Bone marrow (tissue), 2 donors: ENCODE measurements at regions not wholly inside any gene's neighbourhood (a gene's known extent, or its start where the extent isn't known, plus 50 kb on each side); places are given as distances from the start of the nearest gene placed in this dataset.

ENCODE experiments used
- DNase-seq, 2 donors: peaks; one replicate each; lab custom pipeline; 2025; lab: John Stamatoyannopoulos, UW

DNA sequence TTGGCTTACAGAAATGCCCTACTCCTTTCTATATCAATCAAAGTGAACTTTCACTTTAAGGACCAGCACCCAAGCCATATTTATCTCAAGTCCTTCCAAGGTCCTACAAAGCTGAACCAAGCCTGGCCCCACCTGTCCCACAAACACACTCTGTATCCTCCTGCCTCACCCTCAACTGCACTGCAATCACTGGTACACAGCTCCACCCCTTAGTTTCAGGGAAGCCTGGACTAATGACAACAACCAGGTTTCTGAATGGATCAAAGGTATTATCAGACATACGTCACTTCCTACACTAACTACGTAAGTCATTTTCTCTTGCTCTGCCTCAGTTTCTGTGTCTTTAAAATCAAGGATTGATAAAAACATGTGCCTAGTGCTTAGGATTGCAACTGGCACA, 205.6 kb upstream of the HS3ST1 start:
- DNase-seq = no peak

DNA sequence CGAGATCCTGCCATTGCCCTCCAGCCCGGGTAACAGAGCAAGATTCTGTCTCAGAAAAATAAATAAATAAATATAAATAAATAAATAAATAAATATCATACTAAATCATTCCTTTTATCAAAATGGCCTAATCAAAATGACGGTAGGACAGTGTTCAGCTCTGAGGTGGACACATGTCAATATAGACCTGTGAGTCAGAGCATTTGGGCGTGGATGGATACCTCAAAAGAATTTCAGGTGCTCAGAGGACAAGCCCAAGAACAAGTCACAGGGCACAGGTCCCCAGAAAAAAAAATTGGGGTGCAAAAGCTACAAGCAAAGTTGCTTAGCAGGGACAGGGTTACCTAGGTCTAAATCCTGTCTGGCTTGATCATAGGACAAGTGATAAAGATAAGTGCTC, 204.7 kb upstream of the HS3ST1 start:
- no peak for DNase-seq

DNA sequence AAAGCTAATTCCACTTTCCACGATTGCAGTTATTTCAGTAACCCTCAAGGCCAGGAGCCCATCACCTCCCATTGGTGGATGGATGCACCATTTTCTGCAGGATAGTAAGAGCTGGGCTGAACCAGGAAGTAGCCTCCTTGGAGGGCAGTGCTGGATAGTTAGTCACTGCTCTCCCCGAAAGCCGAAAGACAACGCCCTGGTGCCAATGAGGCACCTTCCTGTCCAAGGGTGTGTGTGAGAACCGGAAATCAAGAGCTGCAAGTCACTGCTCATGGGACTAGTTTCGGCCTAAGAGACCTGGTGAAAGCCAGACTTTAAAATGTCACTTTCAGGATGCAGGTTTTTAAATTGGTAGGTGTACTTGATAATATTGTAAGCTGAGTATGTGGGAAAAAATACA, 203.8 kb upstream of the HS3ST1 start:
- no peak for DNase-seq

DNA sequence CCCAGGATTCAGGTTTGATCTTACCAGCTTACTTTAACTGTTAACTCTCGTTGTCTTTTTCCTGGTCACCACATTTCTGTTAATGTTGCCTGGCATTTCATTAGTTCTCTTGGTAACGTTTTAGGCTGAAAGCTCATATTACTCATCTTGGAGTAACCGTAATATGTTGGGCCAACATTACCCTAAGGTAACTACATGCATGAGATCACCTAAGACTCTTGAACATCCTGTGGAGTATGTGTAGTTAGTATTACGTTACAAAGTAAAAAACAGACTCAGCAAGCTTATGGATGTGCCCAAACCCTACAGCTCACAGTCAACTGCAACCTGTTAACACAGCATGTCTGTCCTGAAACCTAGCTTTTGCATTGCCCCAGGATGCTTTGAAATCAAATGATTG, 203.3 kb upstream of the HS3ST1 start:
- no peak for DNase-seq

DNA sequence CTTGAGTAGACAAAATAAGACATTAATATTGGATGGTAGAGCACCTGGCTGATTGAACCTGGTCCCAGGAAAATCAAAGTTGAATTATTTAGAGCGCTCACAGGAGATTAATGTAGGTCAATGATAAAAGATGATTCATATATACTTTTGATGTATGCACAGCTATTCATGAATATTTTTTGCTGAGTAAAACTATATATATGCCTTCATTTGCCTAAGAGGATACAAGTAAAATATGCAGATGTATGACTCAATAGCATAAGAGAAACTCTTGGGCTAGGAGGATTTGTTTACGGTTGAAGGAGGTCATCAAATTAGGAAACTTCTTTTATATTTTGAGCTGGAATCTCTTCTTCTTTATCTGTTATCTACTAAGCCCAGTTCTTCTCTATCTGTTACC, 202.7 kb upstream of the HS3ST1 start:
- DNase-seq = no peak

- DNase-seq = no peak
Measured at GRCh38 chr4:11628093-11628725, 199.5 kb upstream of the HS3ST1 start.

DNA sequence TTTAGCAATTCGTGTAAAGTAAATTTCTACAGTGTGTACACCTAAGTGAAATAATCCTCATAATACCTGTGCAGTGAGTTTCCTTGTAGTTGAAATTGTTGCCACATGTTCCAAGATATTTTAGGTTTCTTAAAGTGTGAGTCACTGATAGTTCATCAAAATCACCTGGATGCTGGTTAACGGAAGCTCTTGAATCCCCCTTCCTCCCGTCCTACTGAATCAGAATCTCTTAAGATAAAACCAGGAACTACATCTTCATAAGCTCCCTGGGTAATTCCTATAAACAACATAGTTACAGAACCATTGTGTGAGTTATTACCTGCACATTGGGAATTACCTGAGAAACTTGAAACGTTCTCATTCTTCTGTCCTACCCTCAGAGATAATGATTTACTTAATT, 197.4 kb upstream of the HS3ST1 start:
- no peak for DNase-seq

- no peak for DNase-seq
Measured at GRCh38 chr4:11625211-11625610, 196.5 kb upstream of the HS3ST1 start.

GRCh38 chr4:11624370-11624769, 195.7 kb upstream of the HS3ST1 start:
- DNase-seq = no peak

GRCh38 chr4:11623726-11624037, 195.0 kb upstream of the HS3ST1 start:
- no peak for DNase-seq

- no peak for DNase-seq
Measured at GRCh38 chr4:11622961-11623725, 194.4 kb upstream of the HS3ST1 start.

DNA sequence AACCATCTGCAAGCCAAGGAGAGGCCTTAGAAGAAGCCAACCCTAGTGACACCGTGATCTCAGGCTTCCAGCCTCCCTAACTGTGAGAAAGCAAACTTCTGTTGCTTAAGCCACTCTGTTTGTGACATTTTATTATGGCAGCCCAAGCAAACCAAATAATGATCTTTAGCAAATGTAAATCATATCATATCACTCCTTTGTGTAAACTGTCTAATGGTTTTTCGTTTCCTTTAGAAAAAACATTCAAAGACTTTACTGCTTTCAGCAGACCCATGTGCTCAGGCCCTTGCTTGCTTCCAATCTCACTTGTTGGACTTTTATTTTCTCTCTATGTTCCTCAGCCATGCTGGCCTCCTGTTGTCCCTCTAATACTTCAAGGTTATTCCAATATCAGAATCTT, 192.2 kb upstream of the HS3ST1 start:
- DNase-seq = no peak

GRCh38 chr4:11618666-11619282, 190.1 kb upstream of the HS3ST1 start:
- no peak for DNase-seq

DNA sequence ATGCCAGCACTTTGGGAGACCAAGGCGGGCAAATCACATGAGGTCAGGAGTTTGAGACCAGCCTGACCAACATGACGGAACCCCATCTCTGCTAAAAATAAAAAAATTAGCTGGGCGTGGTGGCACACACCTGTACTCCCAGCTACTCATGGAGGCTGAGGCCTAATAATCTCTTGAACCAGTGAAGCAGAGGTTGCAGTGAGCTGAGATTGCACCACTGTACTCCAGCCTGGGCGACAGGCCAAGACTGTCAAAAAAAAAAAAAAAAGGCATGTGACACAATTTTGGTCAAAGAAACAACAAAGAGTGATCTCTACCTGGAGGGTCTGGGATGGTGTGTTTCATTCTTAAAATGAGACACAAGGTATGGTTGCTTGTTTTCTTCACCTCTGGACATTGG, 188.2 kb upstream of the HS3ST1 start:
- DNase-seq = no peak

DNA sequence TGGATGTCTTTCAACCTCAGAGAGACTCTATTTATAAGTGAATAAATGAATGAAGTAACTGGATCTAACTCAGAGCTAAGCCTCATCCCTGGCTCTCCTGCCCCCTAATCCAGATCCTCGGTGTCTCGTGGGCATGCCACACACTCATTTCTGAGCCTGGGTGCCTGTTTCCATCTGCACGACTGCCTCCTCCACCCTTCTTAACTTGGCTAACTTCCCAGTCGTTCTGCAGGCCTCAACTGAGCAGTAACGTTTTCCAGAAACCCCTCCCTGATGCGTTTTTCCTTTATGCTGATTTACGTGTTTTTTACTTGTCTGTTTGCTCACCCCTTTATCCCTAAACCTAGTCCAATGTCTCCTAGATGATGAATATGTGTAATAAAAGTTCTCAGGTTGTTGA, 186.9 kb upstream of the HS3ST1 start:
- DNase-seq = no peak

DNA sequence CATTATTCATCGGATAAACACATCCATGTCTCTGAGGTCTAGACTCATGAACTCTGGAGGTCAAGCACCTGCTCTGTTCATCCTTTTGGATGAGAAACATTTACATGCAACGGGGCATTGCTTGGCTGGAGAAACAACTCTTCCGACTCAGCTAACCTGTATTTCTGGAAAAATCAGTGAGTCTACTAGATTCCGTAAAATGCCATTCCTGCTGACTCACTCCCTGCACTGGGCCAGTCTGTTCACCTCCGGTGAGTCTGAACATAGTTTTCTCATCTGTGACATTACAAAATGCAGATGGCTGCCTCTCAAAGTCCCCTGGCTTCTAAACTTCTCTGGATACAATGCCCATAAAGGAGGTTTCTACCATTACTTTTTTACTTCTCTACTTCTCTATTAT, 185.7 kb upstream of the HS3ST1 start:
- no peak for DNase-seq

GRCh38 chr4:11611868-11612267, 183.2 kb upstream of the HS3ST1 start:
- no peak for DNase-seq

GRCh38 chr4:11609751-11610150, 181.1 kb upstream of the HS3ST1 start:
- no peak for DNase-seq

DNA sequence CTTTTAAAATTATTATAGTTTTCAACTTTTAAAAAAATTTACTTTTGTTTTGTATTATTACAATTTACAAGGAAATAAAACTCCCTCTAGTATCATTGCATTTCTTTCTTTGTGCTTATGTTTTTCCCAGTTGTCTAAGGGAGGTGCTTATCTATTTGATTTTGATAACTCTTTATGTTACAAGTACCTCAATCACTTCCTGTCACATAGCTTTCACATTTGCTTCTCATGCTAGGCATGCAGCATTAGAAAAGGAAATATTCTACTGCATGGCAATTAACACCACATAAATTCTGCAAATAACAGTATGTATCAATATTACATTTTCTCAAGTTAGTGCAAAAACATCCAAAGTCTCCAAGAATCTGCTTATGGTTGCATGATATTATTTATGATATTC, 180.3 kb upstream of the HS3ST1 start:
- no peak for DNase-seq

DNA sequence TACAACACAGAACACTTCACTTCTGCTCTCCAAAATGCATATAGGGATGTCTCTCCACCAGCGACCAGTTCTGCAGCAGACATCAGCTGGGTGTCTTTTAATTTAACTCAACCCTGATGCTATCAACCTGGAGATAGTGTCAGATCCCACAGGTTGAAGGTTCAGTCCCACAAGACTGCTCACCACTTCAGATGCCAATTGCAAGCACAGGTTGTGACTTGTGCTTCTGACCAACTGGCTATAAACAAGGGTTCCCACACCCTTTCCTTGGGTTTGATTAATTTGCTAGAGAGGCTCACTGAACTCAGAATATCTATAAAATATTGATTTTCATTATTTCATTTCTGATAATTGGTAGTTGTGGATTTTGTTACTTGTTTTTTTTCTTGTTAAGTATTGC, 177.4 kb upstream of the HS3ST1 start:
- no peak for DNase-seq

- DNase-seq = no peak
Measured at GRCh38 chr4:11605597-11605996, 176.9 kb upstream of the HS3ST1 start.

DNA sequence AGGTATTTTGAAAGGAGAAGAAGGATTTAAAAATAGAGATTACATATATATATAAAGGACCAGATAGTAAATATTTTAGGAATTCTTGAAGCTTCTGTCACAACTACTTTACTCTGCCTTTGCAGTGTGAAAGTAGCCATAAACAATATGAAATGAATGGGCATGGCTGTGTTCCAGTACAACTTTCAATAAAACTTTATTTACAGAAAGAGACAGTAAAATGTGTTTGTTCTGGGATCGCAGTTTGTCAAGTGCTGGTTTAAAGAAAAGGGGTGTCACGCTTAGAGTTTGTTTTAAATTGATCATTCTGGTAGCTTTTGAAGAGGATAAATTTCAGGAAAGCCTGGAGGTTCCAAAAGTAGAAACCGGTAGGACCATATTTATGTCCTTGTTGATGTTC, 176.1 kb upstream of the HS3ST1 start:
- no peak for DNase-seq

GRCh38 chr4:11603591-11604194, 175.0 kb upstream of the HS3ST1 start:
- no peak for DNase-seq
